NT2/D1 (cell line): ENCODE measurements at regions not wholly inside any gene's neighbourhood (a gene's known extent, or its start where the extent isn't known, plus 50 kb on each side); places are given as distances from the start of the nearest gene placed in this dataset.

Source experiments
- DNase-seq: peaks from one replicate; pipeline ENCODE4 v3.0.0-alpha.2; 2011; ENCODE audit warnings: low read depth, low spot score
- H3K27me3 ChIP-seq: 2 replicates; pipeline ENCODE4 v1.6.0; 2011; ENCODE audit warnings: mild to moderate bottlenecking; ENCODE audit not compliant: insufficient read length, insufficient read depth
- H3K36me3 ChIP-seq: 2 replicates; pipeline ENCODE4 v1.6.1; 2011; ENCODE audit warnings: mild to moderate bottlenecking, low read length, mixed read lengths; ENCODE audit not compliant: insufficient read depth, insufficient read length
- H3K4me1 ChIP-seq: 2 replicates; pipeline ENCODE4 v1.5.1; 2011; ENCODE audit not compliant: insufficient read depth, insufficient read length
- H3K4me3 ChIP-seq: 2 replicates; pipeline ENCODE4 v1.5.1; 2011; ENCODE audit warnings: low read depth; ENCODE audit not compliant: insufficient read length
- H3K9ac ChIP-seq: 2 replicates; pipeline ENCODE4 v1.6.0; 2011; ENCODE audit warnings: low read depth; ENCODE audit not compliant: insufficient read length
- H3K9me3 ChIP-seq: 2 replicates; pipeline ENCODE4 v1.5.1; 2011; ENCODE audit warnings: mild to moderate bottlenecking, low read length; ENCODE audit not compliant: insufficient read depth
- SUZ12 ChIP-seq: IDR thresholded peaks from 2 replicates; pipeline ENCODE4 v1.6.1; 2011; ENCODE audit not compliant: insufficient read length, insufficient read depth; ENCODE audit errors: extremely low read depth
- YY1 ChIP-seq: IDR thresholded peaks from 2 replicates; pipeline ENCODE4 v1.6.1; 2011; ENCODE audit not compliant: insufficient read length, insufficient read depth
- ZNF274 ChIP-seq: IDR thresholded peaks from 2 replicates; pipeline ENCODE4 v1.6.1; 2011; ENCODE audit warnings: mild to moderate bottlenecking, low read depth, low read length

DNA sequence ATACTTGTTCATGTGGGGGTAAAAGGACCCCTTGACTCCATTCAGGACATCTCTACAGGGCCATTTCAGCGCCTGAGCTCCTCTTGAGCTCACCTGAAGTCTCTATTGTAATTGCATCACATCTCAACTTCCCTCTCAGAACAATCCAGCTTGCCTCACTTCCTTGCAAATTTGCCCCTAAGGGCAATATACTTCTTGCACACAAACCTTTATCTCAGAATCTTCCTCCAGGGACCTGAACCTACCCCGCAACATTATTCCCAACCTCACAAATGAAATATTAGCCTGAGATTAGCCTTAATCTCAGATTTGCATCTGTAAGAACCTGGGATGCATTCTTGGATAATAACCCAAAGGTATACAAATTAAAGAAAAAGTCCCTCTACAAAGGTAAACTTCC lies 159.2 kb downstream of the DRD1 start:
- Histone ChIP-seq H3K9ac (no peak overlapping the region), H3K9me3 (no peaks in the 10 kb centered on the region), H3K4me3 (no peak overlapping the region), H3K36me3 (no peaks in the 10 kb centered on the region), H3K27me3 (no peaks in the 10 kb centered on the region), H3K4me1 (no peaks in the 10 kb centered on the region)
- no peak for TF ChIP-seq SUZ12
- no peak for TF ChIP-seq ZNF274
- TF ChIP-seq YY1 = no peak
- no peak for DNase-seq

DNA sequence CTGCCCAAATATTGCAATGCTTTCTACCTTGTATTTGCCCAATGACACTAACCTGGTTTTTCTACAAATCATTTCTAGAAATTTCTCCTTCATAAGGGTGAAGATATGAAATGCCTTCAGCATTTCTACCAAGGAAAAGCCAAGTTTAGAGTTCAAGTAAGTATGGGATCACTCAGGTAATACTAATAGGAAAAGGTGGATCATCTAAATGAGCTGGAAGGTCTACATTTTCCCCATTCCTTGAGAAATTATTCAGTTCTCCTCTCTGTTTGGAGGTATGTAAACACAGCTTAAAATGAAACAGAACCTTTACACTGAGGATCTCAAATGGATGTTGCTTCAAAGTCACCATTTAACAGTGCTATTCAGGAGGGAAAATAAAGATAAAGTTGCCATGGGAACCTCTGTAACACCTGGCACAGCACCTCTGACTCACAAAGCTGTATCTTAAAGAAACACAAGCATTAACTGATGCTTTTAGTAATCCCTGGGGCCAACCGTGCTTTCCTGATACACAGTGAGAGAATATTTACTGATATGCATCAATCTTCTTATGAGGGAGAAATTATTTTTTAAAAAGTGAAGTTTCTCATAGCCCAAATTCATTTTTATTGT lies 161.3 kb downstream of the DRD1 start:
- H3K9ac ChIP-seq = no peak overlapping the region
- TF ChIP-seq SUZ12 = no peak
- TF ChIP-seq YY1 = no peak
- TF ChIP-seq ZNF274 = no peak

DNA sequence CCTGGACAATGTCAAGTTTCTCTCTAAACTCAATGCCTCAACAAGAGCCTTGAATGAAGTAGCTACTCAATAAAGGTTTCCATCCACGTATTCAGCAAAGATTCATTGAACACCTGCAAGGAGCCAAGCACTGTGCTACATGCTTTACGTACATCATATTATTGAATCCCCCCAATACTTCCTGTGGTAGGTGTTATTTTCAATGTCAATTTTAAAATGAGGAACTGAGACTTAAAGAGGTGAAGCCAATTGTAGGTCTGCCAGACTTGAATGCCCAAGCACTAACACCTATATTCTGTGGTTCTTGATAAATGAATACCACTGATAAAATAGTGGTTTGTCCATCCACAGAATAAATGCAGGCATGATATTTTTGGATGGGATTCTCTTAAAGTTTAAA lies 162.3 kb downstream of the DRD1 start:
- no peak for DNase-seq
- no peak overlapping the region for H3K4me3 ChIP-seq
- H3K9me3 ChIP-seq = no peaks in the 10 kb centered on the region
- H3K9ac ChIP-seq = no peak overlapping the region
- H3K36me3 ChIP-seq = no peaks in the 10 kb centered on the region
- H3K27me3 ChIP-seq = no peaks in the 10 kb centered on the region
- H3K4me1 ChIP-seq = no peaks in the 10 kb centered on the region
- TF ChIP-seq YY1 = no peak

More for the DNA sequence above, 161.3 kb downstream of the DRD1 start:
- Histone ChIP-seq H3K4me3 (no peak overlapping the region), H3K27me3 (no peaks in the 10 kb centered on the region), H3K36me3 (no peaks in the 10 kb centered on the region), H3K4me1 (no peaks in the 10 kb centered on the region), H3K9me3 (no peaks in the 10 kb centered on the region)
- no peak for DNase-seq

DNA sequence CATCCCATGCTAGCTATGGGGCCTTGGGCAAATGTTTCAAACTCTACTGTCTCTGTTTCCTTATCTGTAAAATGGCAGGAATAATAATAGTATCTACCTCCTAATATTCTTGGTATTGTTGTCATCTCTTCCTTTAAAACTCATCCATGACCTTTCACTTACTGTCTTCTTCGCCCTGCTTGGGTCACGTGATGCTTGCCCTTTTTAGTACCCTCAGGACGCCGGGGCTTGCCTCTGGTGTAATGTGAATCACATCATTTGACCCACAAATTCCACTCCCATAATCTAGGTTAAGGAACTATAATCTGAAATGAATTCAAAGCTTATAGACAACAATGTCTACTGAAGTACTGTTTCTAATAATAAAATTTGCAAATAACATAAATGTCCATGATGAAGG lies 162.7 kb downstream of the DRD1 start:
- Histone ChIP-seq H3K36me3 (no peaks in the 10 kb centered on the region), H3K4me3 (no peak overlapping the region), H3K27me3 (no peaks in the 10 kb centered on the region), H3K4me1 (no peaks in the 10 kb centered on the region), H3K9me3 (no peaks in the 10 kb centered on the region), H3K9ac (no peak overlapping the region)
- TF ChIP-seq ZNF274 = no peak
- no peak for TF ChIP-seq YY1
- no peak for TF ChIP-seq SUZ12
- DNase-seq = no peak

DNA sequence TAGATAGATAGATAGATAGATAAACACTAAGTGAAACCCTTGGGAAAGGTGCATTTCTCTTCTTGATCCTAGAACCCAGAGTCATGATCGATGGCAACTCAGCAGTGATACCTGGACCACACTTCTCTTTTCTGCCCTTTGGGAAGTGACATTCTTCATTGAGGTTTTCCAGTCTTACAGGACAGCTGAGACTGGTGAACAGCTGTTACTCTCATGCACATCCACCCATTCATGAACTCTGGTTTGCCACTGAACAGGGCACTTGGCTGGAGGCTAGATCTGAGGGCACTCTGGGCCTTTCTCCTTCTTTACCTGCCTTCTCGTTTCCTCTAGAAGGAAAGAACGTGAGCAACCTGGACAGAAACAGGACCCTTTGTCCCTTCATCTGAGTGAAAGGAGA lies 164.5 kb downstream of the DRD1 start:
- H3K9me3 ChIP-seq = no peaks in the 10 kb centered on the region
- H3K9ac ChIP-seq = no peak overlapping the region
- no peak for TF ChIP-seq SUZ12
- TF ChIP-seq ZNF274 = no peak
- TF ChIP-seq YY1 = no peak
- no peak for DNase-seq
- no peaks in the 10 kb centered on the region for H3K36me3 ChIP-seq
- no peak overlapping the region for H3K4me3 ChIP-seq
- H3K27me3 ChIP-seq = no peaks in the 10 kb centered on the region
- no peaks in the 10 kb centered on the region for H3K4me1 ChIP-seq

DNA sequence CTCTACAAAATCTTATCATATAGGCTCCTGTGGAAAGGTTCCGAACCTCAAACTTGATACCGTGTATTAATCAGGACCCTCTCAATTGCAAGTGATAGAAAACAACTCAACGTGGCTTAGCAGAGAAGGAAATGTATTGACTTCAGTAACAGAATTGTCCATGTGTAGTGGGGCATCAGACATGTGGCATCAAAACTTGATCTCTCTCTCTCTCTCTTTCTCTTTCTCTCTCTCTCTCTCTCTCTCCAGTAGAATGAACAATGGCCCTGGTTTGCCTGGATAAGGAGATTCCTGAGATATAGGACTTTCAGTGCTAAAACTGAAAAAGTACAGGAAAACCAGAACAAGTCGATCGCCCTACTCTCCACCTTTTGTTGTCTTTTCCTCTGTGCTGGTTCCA lies 168.2 kb downstream of the DRD1 start:
- H3K4me1 ChIP-seq = no peaks in the 10 kb centered on the region
- TF ChIP-seq YY1 (no peak), ZNF274 (no peak)
- no peak for DNase-seq
- H3K9me3 ChIP-seq = no peaks in the 10 kb centered on the region
- H3K36me3 ChIP-seq = no peaks in the 10 kb centered on the region
- no peak overlapping the region for H3K4me3 ChIP-seq
- no peak overlapping the region for H3K9ac ChIP-seq
- H3K27me3 ChIP-seq = no peaks in the 10 kb centered on the region

DNA sequence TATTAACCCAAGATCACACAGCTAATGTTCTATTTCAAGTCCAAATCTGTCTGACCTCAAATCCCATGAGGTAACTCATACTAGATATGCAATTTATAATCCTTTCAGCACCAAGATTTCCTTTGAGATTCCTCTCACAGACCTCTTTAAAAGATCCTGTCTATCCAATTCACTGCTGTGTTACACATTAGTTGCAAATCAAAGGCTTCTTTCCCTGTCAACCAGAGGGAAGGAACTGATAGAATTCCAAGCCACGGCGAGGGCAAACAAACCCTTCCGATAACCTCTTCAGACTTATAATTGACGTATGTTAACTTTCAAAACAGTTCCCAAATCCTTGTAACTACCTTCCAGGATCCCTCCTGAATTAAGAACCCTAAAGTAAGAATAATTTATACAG lies 168.9 kb downstream of the DRD1 start:
- no peaks in the 10 kb centered on the region for H3K27me3 ChIP-seq
- DNase-seq = no peak
- H3K9me3 ChIP-seq = no peaks in the 10 kb centered on the region
- H3K4me1 ChIP-seq = no peaks in the 10 kb centered on the region
- H3K36me3 ChIP-seq = no peaks in the 10 kb centered on the region
- H3K4me3 ChIP-seq = no peak overlapping the region
- no peak overlapping the region for H3K9ac ChIP-seq
- TF ChIP-seq YY1 (no peak), SUZ12 (no peak)

DNA sequence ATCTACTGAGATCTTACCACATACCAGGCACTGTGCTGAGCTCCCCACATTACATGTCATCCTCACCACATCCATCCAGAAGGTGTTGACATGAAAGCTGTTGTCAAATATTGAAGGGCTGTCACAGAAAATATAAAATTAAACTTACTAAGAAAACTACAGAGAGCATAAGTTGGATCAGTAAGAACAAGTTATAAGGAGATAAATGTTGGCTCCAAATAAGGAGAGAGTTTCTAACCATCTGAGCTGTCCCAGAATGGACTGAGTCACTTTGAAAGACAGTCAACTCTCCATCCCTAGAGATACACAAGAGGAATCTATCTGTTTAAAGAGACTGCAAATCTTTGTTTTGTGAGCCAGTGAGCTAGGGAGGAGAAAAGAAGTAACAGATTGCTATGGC lies 169.8 kb downstream of the DRD1 start:
- Histone ChIP-seq H3K9me3 (no peaks in the 10 kb centered on the region), H3K4me3 (no peak overlapping the region), H3K9ac (no peak overlapping the region), H3K4me1 (no peaks in the 10 kb centered on the region), H3K27me3 (no peaks in the 10 kb centered on the region), H3K36me3 (no peaks in the 10 kb centered on the region)
- TF ChIP-seq SUZ12 = no peak
- no peak for TF ChIP-seq ZNF274
- TF ChIP-seq YY1 = no peak
- DNase-seq = no peak
